HepG2 (cell line): ENCODE measurements at regions not wholly inside any gene's neighbourhood (a gene's known extent, or its start where the extent isn't known, plus 50 kb on each side); places are given as distances from the start of the nearest gene placed in this dataset.

Experiments
- ATAC-seq: fragments of 200-7000 bp; cut with Tn5 transposase; 3 replicates; pipeline ENCODE4 v1.9.1; 2020; ENCODE audit warnings: mild to moderate bottlenecking, moderate library complexity
- BruUV-seq: library from RNA; stranded (reverse); fragments of 400-500 nt; replicated peaks from 2 replicates; lab custom pipeline; 2021; lab: Mats Ljungman, UMichigan
- CTCF ChIA-PET: fragments of 300-600 bp; formaldehyde crosslinking; extraction: SDS; loops from one replicate; lab custom pipeline; 2021; ENCODE audit warnings: low total read pairs, inconsistent platforms, low intra/inter-chr PET ratio; lab: Yijun Ruan, JAX
- POLR2A ChIA-PET: fragments of 350-600 bp; sonication (Branson Sonifier 250); formaldehyde crosslinking; loops from one replicate; lab custom pipeline; 2020; ENCODE audit warnings: antibody characterized with exemption, inconsistent platforms; lab: Yijun Ruan, JAX
- DNase-seq: peaks from one replicate; pipeline ENCODE4 v3.0.0-alpha.2; 2015; ENCODE audit warnings: low spot score
- FAIRE-seq: peaks from 3 replicates; lab custom pipeline; 2011; peaks lifted over from hg19 to GRCh38; lab: Jason Lieb, UNC
- H2AFZ ChIP-seq: one replicate; pipeline ENCODE4 v1.6.1; 2011; ENCODE audit warnings: low read length, inconsistent platforms
- H3K27ac ChIP-seq: fragments of 300-600 bp; 3 replicates; pipeline ENCODE4 v1.8.0; 2011; ENCODE audit warnings: mixed run types, mild to moderate bottlenecking, mixed read lengths, low read length, inconsistent platforms; ENCODE audit not compliant: insufficient read depth; ENCODE audit errors: extremely low read length
- H3K27me3 ChIP-seq, 2 experiments: fragments of 200-600 bp in 1 of 2; 2 replicates in 1 of 2; 3 replicates in 1 of 2; pipeline versions ENCODE4 v1.6.0 to v1.8.0; 2011; ENCODE audit warnings: low read length in 2 of 2, mild to moderate bottlenecking in 2 of 2, moderate library complexity in 2 of 2, inconsistent platforms in 1 of 2; ENCODE audit not compliant: insufficient read depth in 2 of 2, control insufficient read depth in 1 of 2
- H3K36me3 ChIP-seq, 2 experiments: fragments of 200-600 bp in 1 of 2; replicated peaks in 1 of 2; 2 replicates in 1 of 2; 3 replicates in 1 of 2; pipeline versions ENCODE4 v1.5.1 to v1.8.0; 2011; ENCODE audit warnings: low read length in 2 of 2, inconsistent platforms in 1 of 2; ENCODE audit not compliant: insufficient read depth in 2 of 2, control insufficient read depth in 1 of 2
- H3K4me1 ChIP-seq: 2 replicates; pipeline ENCODE4 v1.5.1; 2012; ENCODE audit warnings: low read length, inconsistent platforms; ENCODE audit not compliant: insufficient read depth
- H3K4me2 ChIP-seq: 2 replicates; pipeline ENCODE4 v1.6.0; 2011; ENCODE audit warnings: low read depth, low read length, inconsistent platforms
- H3K4me3 ChIP-seq, 3 experiments: fragments of 200-600 bp in 1 of 3; sonication (generic), shearing (Covaris generic) in 1 of 3; replicated peaks in 1 of 3; 2 replicates each; pipeline ENCODE4 v1.5.1; 2011 to 2016; ENCODE audit warnings: low read length in 3 of 3, inconsistent platforms in 2 of 3, low read depth in 2 of 3, mild to moderate bottlenecking in 2 of 3, control low read depth in 1 of 3, mixed read lengths in 1 of 3; ENCODE audit not compliant: insufficient read depth in 1 of 3
- H3K79me2 ChIP-seq: one replicate; pipeline ENCODE4 v1.6.1; 2011; ENCODE audit warnings: low read length, inconsistent platforms; ENCODE audit not compliant: insufficient read depth
- H3K9ac ChIP-seq: 2 replicates; pipeline ENCODE4 v1.6.0; 2011; ENCODE audit warnings: mild to moderate bottlenecking, low read depth, low read length, inconsistent platforms; ENCODE audit not compliant: insufficient read depth
- H3K9me3 ChIP-seq: 2 replicates; pipeline ENCODE4 v1.5.1; 2012; ENCODE audit warnings: mild to moderate bottlenecking, low read length
- H4K20me1 ChIP-seq: 2 replicates; pipeline ENCODE4 v1.6.0; 2011; ENCODE audit warnings: inconsistent platforms, mild to moderate bottlenecking, low read length, moderate library complexity; ENCODE audit not compliant: insufficient read depth
- CREB1 ChIP-seq, 2 experiments: fragments of 450-650 bp in 1 of 2; IDR thresholded peaks; 2 replicates each; pipeline ENCODE4 v1.6.1; 2016 to 2017; ENCODE audit warnings: control low read depth in 1 of 2, mild to moderate bottlenecking in 1 of 2, missing compliant biosample characterization in 1 of 2, missing genetic modification characterization in 1 of 2
- DNMT1 ChIP-seq: sonication (generic); formaldehyde crosslinking; IDR thresholded peaks from 2 replicates; pipeline ENCODE4 v1.5.1; 2020; ENCODE audit warnings: mild to moderate bottlenecking, missing genetic modification reagents
- KAT2B ChIP-seq: fragments of 150-350 bp; IDR thresholded peaks from 2 replicates; pipeline ENCODE4 v1.6.1; 2014; ENCODE audit warnings: low read depth, low read length, borderline replicate concordance
- SKIL ChIP-seq: sonication (generic); formaldehyde crosslinking; IDR thresholded peaks from 2 replicates; pipeline ENCODE4 v1.8.0; 2022; ENCODE audit warnings: missing genetic modification reagents, mild to moderate bottlenecking, moderate library complexity, borderline replicate concordance
- SMAD9 ChIP-seq: sonication (generic); formaldehyde crosslinking; IDR thresholded peaks from 2 replicates; pipeline ENCODE4 v1.5.1; 2020; ENCODE audit warnings: mild to moderate bottlenecking, missing genetic modification reagents
- SOX13 ChIP-seq, 3 experiments: fragments of 450-650 bp in 1 of 3; sonication (generic) in 1 of 3; formaldehyde crosslinking in 1 of 3; IDR thresholded peaks in 2 of 3; conservative IDR thresholded peaks in 1 of 3; 2 replicates each; pipeline versions ENCODE4 v1.5.0 to v1.6.1; 2016 to 2020; ENCODE audit warnings: antibody characterized with exemption in 1 of 3, mild to moderate bottlenecking in 1 of 3, missing compliant biosample characterization in 1 of 3, missing genetic modification reagents in 1 of 3, moderate library complexity in 1 of 3
- ZNF670 ChIP-seq: sonication (generic); formaldehyde crosslinking; IDR thresholded peaks from 2 replicates; pipeline ENCODE4 v1.8.0; 2022; ENCODE audit warnings: mild to moderate bottlenecking, missing genetic modification reagents, borderline replicate concordance
- ZNF775 ChIP-seq: sonication (generic); formaldehyde crosslinking; IDR thresholded peaks from 2 replicates; pipeline ENCODE4 v1.4.0; 2020; ENCODE audit warnings: missing genetic modification reagents, mild to moderate bottlenecking, moderate library complexity, borderline replicate concordance
- WGBS: methylation state at CpG from one replicate; pipeline ENCODE4 v1.1.6; 2017; ENCODE audit warnings: low lambda C conversion rate; 5-methylcytosine and 5-hydroxymethylcytosine counted together
- in situ Hi-C: cut with HindIII; loops from 2 replicates; pipeline ENCODE4 v1.10.0; 2017; ENCODE audit warnings: low pct_unique_long_range_greater_than_20kb; ENCODE audit not compliant: extremely low pct_ligation_motif_present
- intact Hi-C: fragments of 100-400 bp; cut with micrococcal nuclease; formaldehyde crosslinking; loops from one replicate; pipeline ENCODE4 v1.10.0; 2022; ENCODE audit not compliant: unreplicated experiment
- TF ChIP-seq, protein P1 (sequence below): sonication (generic); formaldehyde crosslinking; IDR thresholded peaks from 2 replicates; pipeline ENCODE4 v1.5.0; 2020; ENCODE audit warnings: missing genetic modification reagents

DNA sequence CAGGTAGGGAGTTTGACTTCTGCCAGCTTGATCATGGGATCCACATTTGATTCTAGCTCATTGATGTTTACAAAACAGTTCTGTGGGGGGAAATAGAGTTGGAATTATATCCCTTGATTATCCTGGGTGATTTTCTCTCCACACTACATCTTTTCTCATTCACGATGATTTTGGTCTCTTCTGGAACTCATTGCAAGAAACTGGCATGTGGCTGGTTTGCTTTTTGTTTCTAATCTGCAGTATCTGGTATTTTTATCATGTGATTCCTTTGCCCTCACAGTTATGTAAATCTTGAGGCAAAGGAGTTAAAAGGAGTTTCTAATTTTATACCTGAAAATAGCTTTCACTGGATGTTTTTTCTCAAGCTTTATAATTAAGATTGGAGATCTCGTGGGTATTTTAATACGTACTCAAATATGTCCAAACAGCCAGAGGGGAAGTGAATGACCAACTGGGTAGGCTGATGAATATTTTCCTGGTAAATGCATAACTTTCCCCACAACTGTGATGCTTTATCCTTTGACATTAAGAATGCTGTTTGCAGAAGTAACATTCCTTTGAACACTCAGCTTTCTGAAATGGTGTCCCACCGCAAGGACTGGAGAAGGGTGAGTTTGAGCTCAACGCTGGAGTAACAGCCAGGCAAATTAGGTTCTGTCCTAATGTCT is 502.9 kb upstream of the ZEB2 start:
- DNase-seq (no peak), FAIRE-seq (no peak), ATAC-seq (no peak)
- no peak overlapping the region for H3K27ac ChIP-seq
- H3K4me3 ChIP-seq, result no peak overlapping the region
- ChIA-PET POLR2A (no interaction called here), CTCF (no interaction called here)
- intact Hi-C loops, result no loop called here
- 11% methylated on average over 5 of the region's 5 CpGs for WGBS
- no peak overlapping the region for H3K9ac ChIP-seq
- TF ChIP-seq ZNF775 (CRISPR knock-in tag) (no peak), DNMT1 (CRISPR knock-in tag) (no peak)
- no peak overlapping the region for H3K4me2 ChIP-seq
- no peaks in the 10 kb centered on the region for H3K36me3 ChIP-seq
- in situ Hi-C loops, result no loop called here
- H2AFZ ChIP-seq, result no peak overlapping the region
- no peaks in the 10 kb centered on the region for H3K27me3 ChIP-seq
- no peaks in the 10 kb centered on the region for H3K79me2 ChIP-seq
- no peaks in the 10 kb centered on the region for H3K9me3 ChIP-seq
- no peaks in the 10 kb centered on the region for H3K4me1 ChIP-seq
- H4K20me1 ChIP-seq, result no peaks in the 10 kb centered on the region
- BruUV-seq, result no TSS peak

DNA sequence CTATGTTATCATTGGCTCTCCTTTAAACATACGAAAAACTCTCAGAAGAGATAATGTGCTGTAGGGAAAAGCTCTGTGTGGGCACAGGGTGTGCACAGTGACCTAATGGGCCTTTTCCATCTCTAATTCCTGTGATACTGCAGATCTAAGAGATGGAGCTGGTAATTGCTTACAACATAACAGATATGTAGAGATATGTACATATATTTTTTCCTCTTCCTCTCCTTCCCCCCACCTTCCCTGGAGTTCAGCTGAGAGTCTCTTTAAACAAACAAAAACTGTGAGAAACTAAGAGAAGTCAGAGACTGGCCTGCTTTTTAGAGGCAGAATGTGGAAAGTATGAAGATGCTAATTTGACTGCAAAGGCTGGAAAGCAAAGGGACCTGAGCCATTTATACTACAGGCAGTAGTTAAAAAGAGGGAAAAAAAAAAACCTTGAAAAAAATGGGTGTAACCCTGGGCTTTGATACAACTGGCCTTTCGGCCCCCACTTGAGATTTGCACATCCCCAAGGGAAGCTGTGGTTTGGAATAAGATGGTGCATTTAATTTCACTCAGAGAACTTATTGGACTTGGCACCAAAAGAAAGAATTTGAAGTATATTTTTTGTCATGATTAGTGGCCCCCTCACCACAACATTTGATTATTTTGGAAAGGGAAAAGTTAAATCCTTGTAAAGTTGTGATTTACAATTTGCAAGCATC is 502.2 kb upstream of the ZEB2 start:
- in situ Hi-C loops (no loop called here), intact Hi-C loops (no loop called here)
- Histone ChIP-seq H3K9me3 (no peaks in the 10 kb centered on the region), H3K9ac (no peak overlapping the region), H3K4me1 (no peaks in the 10 kb centered on the region), H4K20me1 (no peaks in the 10 kb centered on the region), H3K4me2 (no peak overlapping the region), H3K27ac (no peak overlapping the region), H3K4me3 (no peak overlapping the region), H3K36me3 (no peaks in the 10 kb centered on the region), H3K79me2 (no peaks in the 10 kb centered on the region), H3K27me3 (no peaks in the 10 kb centered on the region), H2AFZ (no peak overlapping the region)
- no peak for DNase-seq
- no TSS peak for BruUV-seq
- no peak for FAIRE-seq
- TF ChIP-seq CREB1 (IDR thresholded peaks at IDR 0.05) (no peak), CREB1 (CRISPR knock-in tag; IDR thresholded peaks at IDR 0.05) (no peak), KAT2B (no peak), SKIL (CRISPR knock-in tag) (no peak), ZNF670 (CRISPR knock-in tag) (no peak), SOX13 (IDR thresholded peaks at IDR 0.05) (no peak), SOX13 (CRISPR knock-in tag; conservative IDR thresholded peaks at IDR 0.05 in 1 of 2, IDR thresholded peaks at IDR 0.05 in 1 of 2) (no peak), SMAD9 (CRISPR knock-in tag) (no peak)
- TF ChIP-seq, protein P1, sequence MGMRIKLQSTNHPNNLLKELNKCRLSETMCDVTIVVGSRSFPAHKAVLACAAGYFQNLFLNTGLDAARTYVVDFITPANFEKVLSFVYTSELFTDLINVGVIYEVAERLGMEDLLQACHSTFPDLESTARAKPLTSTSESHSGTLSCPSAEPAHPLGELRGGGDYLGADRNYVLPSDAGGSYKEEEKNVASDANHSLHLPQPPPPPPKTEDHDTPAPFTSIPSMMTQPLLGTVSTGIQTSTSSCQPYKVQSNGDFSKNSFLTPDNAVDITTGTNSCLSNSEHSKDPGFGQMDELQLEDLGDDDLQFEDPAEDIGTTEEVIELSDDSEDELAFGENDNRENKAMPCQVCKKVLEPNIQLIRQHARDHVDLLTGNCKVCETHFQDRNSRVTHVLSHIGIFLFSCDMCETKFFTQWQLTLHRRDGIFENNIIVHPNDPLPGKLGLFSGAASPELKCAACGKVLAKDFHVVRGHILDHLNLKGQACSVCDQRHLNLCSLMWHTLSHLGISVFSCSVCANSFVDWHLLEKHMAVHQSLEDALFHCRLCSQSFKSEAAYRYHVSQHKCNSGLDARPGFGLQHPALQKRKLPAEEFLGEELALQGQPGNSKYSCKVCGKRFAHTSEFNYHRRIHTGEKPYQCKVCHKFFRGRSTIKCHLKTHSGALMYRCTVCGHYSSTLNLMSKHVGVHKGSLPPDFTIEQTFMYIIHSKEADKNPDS (CRISPR knock-in tag), result no peak
- CTCF ChIA-PET, result no interaction called here
- POLR2A ChIA-PET, result no interaction called here
- ATAC-seq, result no peak
- 2% methylated on average over 2 of the region's 2 CpGs for WGBS
